AG10803 (cell line): ENCODE measurements at regions not wholly inside any gene's neighbourhood (a gene's known extent, or its start where the extent isn't known, plus 50 kb on each side); places are given as distances from the start of the nearest gene placed in this dataset.
"Not testable (repeated sequence)": the region's sequence is repeated elsewhere in the genome, so short reads cannot be mapped to it uniquely, and the experiment has no call there.

Experiments used
- DNase-seq: peaks from one replicate; pipeline ENCODE4 v3.0.0; 2010; ENCODE audit warnings: low read depth
- H3K4me3 ChIP-seq: 2 replicates; pipeline ENCODE4 v1.5.1; 2011; ENCODE audit warnings: mild to moderate bottlenecking, low read length, control low read depth
- CTCF ChIP-seq: conservative IDR thresholded peaks from 2 replicates; pipeline ENCODE4 v1.5.1; 2011; ENCODE audit warnings: mild to moderate bottlenecking, low read length, control low read depth, inconsistent platforms

- no peak overlapping the region for H3K4me3 ChIP-seq
- TF ChIP-seq CTCF = no peak
- DNase-seq = no peak
Measured at GRCh38 chr17:71578446-71578845, 542.4 kb upstream of the SOX9 start.

DNA sequence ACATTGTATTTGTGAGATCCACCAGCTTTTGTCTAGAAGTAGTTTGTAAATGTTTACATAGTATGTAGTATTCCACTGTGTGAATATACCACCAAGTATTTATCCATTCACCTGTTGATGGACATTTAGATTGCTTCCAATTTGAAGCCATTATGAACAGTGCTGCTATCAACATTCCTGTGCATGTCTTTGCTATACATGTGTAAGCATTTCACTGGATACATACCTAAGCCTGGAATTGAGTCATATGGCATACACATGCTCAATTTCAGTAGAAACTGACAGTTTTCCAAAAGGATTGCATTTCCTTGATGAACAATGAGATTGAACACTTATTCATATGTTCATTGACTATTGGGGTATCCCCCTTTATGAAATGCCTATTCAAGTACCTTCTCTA, 540.6 kb upstream of the SOX9 start:
- no peak overlapping the region for H3K4me3 ChIP-seq
- no peak for TF ChIP-seq CTCF
- peak; percentile 24 for DNase-seq

- TF ChIP-seq CTCF = no peak
- DNase-seq = no peak
- no peak overlapping the region for H3K4me3 ChIP-seq
Measured at GRCh38 chr17:71585540-71585939, 535.3 kb upstream of the SOX9 start.

- no peak for DNase-seq
- no peak overlapping the region for H3K4me3 ChIP-seq
- no peak for TF ChIP-seq CTCF
Measured at GRCh38 chr17:71592431-71592830, 528.4 kb upstream of the SOX9 start.

- no peak for TF ChIP-seq CTCF
Measured at GRCh38 chr17:71593078-71593477, 527.7 kb upstream of the SOX9 start.

DNA sequence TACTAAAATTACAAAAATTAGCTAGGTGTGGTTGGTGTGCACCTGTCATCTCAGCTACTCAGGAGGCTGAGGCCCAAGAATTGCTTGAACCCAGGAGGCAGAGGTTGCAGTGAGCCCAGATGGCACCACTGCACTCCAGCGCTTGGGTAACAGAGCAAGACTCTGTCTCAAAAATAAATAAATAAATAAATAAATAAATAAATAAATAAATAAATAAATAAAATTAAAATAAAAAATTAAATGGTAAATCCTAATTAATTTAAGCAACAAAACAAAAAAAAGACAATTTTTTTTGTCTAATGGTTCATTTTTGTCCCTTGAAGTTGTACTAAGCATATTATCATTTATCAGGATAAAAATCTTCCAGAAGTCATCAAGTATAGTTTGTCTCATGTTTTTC, 521.2 kb upstream of the SOX9 start:
- not testable (repeated sequence) for H3K4me3 ChIP-seq, DNase-seq

More at GRCh38 chr17:71593078-71593477, 527.7 kb upstream of the SOX9 start:
- no peak overlapping the region for H3K4me3 ChIP-seq
- DNase-seq = peak; percentile 9

DNA sequence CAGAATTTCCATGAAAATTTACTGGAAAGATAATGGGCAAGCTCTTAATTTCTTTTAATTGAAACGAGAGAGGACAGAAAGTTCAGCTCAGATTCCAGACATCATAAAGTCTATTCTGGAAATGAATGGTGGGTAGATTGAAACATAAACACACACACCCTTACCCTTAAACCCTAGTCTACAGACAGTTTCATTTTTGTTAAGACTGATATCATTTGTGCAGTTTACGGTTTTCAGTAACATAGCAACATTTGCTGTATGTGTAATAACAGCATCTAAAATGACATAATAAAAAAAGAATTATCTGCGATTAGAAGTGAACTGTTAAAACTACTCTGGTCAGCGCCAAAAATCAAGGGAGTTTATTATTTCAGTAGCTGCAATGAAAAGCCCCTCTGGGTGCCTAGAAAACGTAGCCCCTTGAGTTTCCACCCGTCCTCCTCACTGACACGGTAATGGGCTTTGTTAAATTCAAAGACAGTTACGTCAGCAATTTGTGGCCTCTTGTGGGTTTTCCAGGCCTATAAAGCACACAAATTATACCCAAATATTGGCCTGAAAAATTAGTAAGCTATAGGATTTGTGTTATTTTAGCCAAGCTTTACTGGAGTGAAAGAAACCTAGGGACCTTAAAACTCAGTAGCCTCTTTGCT, 520.6 kb upstream of the SOX9 start:
- H3K4me3 ChIP-seq = no peak overlapping the region
- TF ChIP-seq CTCF = no peak
- DNase-seq = no peak
